Activated CD4-positive, alpha-beta T cell treated with anti-CD3 and anti-CD28 coated beads for 24 hours (primary cell): ENCODE measurements at regions not wholly inside any gene's neighbourhood (a gene's known extent, or its start where the extent isn't known, plus 50 kb on each side); places are given as distances from the start of the nearest gene placed in this dataset.

Source experiments
- DNase-seq, 2 donors: peaks; one replicate each; pipeline ENCODE4 v3.0.0-alpha.2; 2020; ENCODE audit warnings: low read depth in 2 of 2

- DNase-seq: no peak
Measured at GRCh38 chr6:44049989-44050871, 77.0 kb downstream of the MRPL14 start.

GRCh38 chr6:44049163-44049988 lies 77.9 kb downstream of the MRPL14 start:
- DNase-seq: no peak

- no peak for DNase-seq
Measured at GRCh38 chr6:44048277-44048676, 79.0 kb downstream of the MRPL14 start.

- no peak for DNase-seq
Measured at GRCh38 chr6:44047801-44048200, 79.5 kb downstream of the MRPL14 start.

- DNase-seq: no peak
Measured at GRCh38 chr6:44047179-44047546, 80.1 kb downstream of the MRPL14 start.

- no peak for DNase-seq
Measured at GRCh38 chr6:44046516-44047178, 80.6 kb downstream of the MRPL14 start.

- DNase-seq: no peak
Measured at GRCh38 chr6:44045672-44046015, 81.6 kb downstream of the MRPL14 start.

GRCh38 chr6:44044940-44045671 lies 82.1 kb downstream of the MRPL14 start:
- no peak for DNase-seq

GRCh38 chr6:44044154-44044539 lies 83.1 kb downstream of the MRPL14 start:
- DNase-seq: no peak

GRCh38 chr6:44043479-44044153 lies 83.6 kb downstream of the MRPL14 start:
- no peak for DNase-seq

- DNase-seq: no peak
Measured at GRCh38 chr6:44042989-44043478, 84.2 kb downstream of the MRPL14 start.

GRCh38 chr6:44042261-44042988 lies 84.8 kb downstream of the MRPL14 start:
- DNase-seq: no peak

- DNase-seq: no peak
Measured at GRCh38 chr6:44041461-44042260, 85.6 kb downstream of the MRPL14 start.

GRCh38 chr6:44040786-44041185 lies 86.5 kb downstream of the MRPL14 start:
- DNase-seq: no peak

- no peak for DNase-seq
Measured at GRCh38 chr6:44039839-44040350, 87.4 kb downstream of the MRPL14 start.

- no peak for DNase-seq
Measured at GRCh38 chr6:44039191-44039719, 88.0 kb downstream of the MRPL14 start.

- DNase-seq: no peak
Measured at GRCh38 chr6:44038543-44039065, 88.6 kb downstream of the MRPL14 start.

- DNase-seq: no peak
Measured at GRCh38 chr6:44037847-44038542, 89.3 kb downstream of the MRPL14 start.
